GM12865 (cell line): ENCODE measurements at regions not wholly inside any gene's neighbourhood (a gene's known extent, or its start where the extent isn't known, plus 50 kb on each side); places are given as distances from the start of the nearest gene placed in this dataset.

Source experiments
- DNase-seq: peaks from one replicate; pipeline ENCODE4 v3.0.0; 2010; ENCODE audit warnings: low read depth
- H3K4me3 ChIP-seq: 2 replicates; pipeline ENCODE4 v1.5.1; 2011; ENCODE audit warnings: mild to moderate bottlenecking, low read depth, low read length, control low read depth
- CTCF ChIP-seq: IDR thresholded peaks from 2 replicates; pipeline ENCODE4 v1.5.1; 2011; ENCODE audit warnings: low read length, control low read depth, low read depth, inconsistent platforms; ENCODE audit not compliant: insufficient read depth; ENCODE audit errors: missing control alignments

GRCh38 chr2:195513119-195513518, 143.9 kb upstream of the SLC39A10 start:
- no peak for TF ChIP-seq CTCF
- no peak overlapping the region for H3K4me3 ChIP-seq
- no peak for DNase-seq

DNA sequence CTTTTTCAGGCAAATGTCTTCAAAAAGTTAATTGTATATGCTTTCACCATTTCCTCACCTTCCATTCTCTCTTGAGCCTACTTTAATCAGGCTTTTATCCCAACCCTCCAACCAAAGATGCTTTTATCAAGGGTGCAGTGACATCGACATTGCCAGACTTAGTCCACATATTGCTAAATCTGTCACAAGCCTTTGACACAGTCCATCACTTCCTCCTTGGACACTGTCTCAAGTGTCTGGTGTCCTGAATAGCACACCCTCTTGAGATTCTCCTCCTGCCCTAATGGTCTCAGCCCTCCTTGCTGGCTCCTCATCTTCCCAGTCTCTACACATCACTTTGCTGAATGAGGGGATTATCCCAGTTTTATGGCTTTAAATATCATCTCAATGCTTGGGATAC, 147.5 kb upstream of the SLC39A10 start:
- no peak for TF ChIP-seq CTCF
- H3K4me3 ChIP-seq, result no peak overlapping the region
- DNase-seq, result no peak

DNA sequence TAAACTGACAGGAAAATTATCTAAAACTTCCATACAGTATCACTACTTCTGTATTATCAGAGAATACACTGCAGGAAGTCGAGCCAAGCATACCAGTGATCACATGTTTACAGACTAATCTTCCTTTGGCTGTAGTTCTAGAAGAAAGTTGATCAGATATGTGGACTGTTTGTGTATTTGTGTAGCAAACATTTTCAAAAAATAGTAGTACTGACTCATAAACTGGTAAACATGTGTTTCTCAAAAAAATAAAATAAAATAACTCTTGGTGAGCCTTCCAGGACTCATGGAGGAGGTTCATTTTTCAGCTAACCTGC, 148.9 kb upstream of the SLC39A10 start:
- DNase-seq, result no peak
- no peak for TF ChIP-seq CTCF

GRCh38 chr2:195507447-195508138, 149.4 kb upstream of the SLC39A10 start:
- H3K4me3 ChIP-seq, result no peak overlapping the region
- no peak for DNase-seq
- TF ChIP-seq CTCF, result no peak

More for the DNA sequence above, 148.9 kb upstream of the SLC39A10 start:
- no peak overlapping the region for H3K4me3 ChIP-seq

- no peak overlapping the region for H3K4me3 ChIP-seq
- DNase-seq, result peak; percentile 68
- no peak for TF ChIP-seq CTCF
Observed at GRCh38 chr2:195505701-195506100, 151.3 kb upstream of the SLC39A10 start.

DNA sequence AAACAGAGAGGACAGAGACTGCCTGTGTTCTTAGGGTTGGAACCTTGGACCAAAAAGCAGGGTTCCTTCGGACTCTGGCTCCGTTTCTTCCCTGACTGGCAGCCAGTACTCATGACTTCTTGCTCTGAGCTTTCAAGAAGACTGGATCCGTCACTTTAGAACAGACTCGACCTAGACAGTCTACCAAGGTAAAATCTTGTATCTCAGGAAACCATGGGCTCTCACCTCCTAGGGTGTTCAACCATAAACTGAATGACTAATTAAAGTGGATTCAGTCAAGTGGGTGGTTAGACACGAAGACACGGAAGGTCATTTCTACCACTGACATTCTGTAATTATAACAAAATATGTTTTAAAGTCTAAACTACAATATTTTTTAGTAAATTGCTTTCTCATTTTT, 153.8 kb upstream of the SLC39A10 start:
- no peak for TF ChIP-seq CTCF
- no peak overlapping the region for H3K4me3 ChIP-seq
- DNase-seq, result no peak

DNA sequence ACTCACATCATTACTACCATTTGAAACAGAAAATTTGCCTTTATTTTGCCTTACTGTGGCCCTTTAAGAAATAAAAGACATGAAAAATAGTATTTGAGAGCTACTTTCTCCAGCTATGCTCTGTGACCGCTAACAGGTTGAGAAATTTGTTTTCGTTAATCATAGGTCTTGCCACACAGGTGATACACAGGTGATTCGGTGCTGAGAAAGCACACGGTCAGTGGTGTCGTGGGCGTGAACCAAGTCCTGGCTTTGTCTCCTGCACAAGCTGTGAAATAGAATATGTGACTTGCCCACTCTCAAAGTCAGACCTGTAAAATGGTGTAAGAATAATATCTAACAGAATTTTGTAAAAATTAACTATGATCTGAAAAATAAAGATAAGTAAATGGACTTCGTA, 155.3 kb upstream of the SLC39A10 start:
- H3K4me3 ChIP-seq, result no peak overlapping the region
- no peak for DNase-seq
- no peak for TF ChIP-seq CTCF
